ENCODE measurements at regions not wholly inside any gene's neighbourhood (a gene's known extent, or its start where the extent isn't known, plus 50 kb on each side); places are given as distances from the start of the nearest gene placed in this dataset.

DNA sequence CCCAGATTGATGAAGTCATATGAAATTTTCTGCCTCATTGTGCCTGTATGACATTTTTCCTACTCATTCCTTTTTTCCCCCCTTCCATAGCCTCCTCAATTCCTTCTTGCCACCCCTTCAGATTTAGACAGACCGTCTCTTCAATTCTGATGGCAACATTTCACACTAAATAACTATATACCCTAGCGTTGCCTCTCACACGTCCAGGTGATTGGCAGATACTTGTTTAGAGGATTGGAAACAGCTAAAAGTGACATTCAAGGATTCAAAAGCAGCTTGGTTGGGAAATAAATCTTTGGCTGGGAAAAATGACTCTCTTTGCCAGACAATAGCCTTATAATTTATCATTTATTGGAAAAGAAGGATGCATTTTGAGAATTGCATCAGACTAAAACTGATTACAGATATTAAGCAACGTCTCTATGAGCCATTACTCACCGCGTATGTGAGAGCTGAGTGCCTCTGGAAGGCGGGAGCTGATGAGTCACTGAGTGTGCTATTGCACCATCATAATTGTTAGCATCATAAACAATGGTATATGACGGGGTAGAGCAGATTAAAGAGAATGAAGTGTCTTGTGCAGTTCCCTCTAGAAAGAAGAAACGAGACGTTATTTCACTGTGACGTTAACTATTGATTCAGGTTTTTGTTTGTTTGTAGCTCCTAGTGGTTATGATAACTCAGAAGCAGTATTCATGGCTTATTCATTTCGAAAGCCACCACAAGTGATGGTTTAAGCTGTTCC lies 61.1 kb upstream of the FAM216B start:
- H3K9me3 ChIP-seq (replicated peaks; ENCODE audit: control insufficient read depth, low read depth, low read length) = no peaks in the 10 kb centered on the region
- no peaks in the 10 kb centered on the region for H3K36me3 ChIP-seq (ENCODE audit: control insufficient read depth, insufficient read depth, low read length)
- WGBS (ENCODE audit: insufficient coverage) = 67% methylated on average over 4 of the region's 12 CpGs
- no peak overlapping the region for H3K4me3 ChIP-seq (ENCODE audit: low read length)
- no peak overlapping the region for H3K27ac ChIP-seq (ENCODE audit: low read length)
- H3K27me3 ChIP-seq (ENCODE audit: control insufficient read depth, insufficient read depth, low read length) = no peaks in the 10 kb centered on the region
- DNase-seq = peak; percentile 11
- no peaks in the 10 kb centered on the region for H3K4me1 ChIP-seq (ENCODE audit: control insufficient read depth, insufficient read depth, low read length)

GRCh38 chr13:42720858-42721219 lies 60.5 kb upstream of the FAM216B start:
- Histone ChIP-seq H3K36me3 (ENCODE audit: control insufficient read depth, insufficient read depth, low read length) (no peaks in the 10 kb centered on the region), H3K9me3 (replicated peaks; ENCODE audit: control insufficient read depth, low read depth, low read length) (no peaks in the 10 kb centered on the region), H3K4me3 (ENCODE audit: low read length) (no peak overlapping the region), H3K4me1 (ENCODE audit: control insufficient read depth, insufficient read depth, low read length) (no peaks in the 10 kb centered on the region), H3K27me3 (ENCODE audit: control insufficient read depth, insufficient read depth, low read length) (no peaks in the 10 kb centered on the region), H3K27ac (ENCODE audit: low read length) (no peak overlapping the region)
- DNase-seq = no peak
- WGBS (ENCODE audit: insufficient coverage) = no CpG with 5 or more reads among the region's 2 CpGs

- WGBS (ENCODE audit: insufficient coverage) = no CpG with 5 or more reads among the region's 4 CpGs
- peaks cover 6% of the 10 kb centered on the region for H3K9me3 ChIP-seq (replicated peaks; ENCODE audit: control insufficient read depth, low read depth, low read length)
- H3K4me3 ChIP-seq (ENCODE audit: low read length) = no peak overlapping the region
- no peak overlapping the region for H3K27ac ChIP-seq (ENCODE audit: low read length)
- DNase-seq = no peak
- no peaks in the 10 kb centered on the region for H3K4me1 ChIP-seq (ENCODE audit: control insufficient read depth, insufficient read depth, low read length)
- H3K27me3 ChIP-seq (ENCODE audit: control insufficient read depth, insufficient read depth, low read length) = no peaks in the 10 kb centered on the region
- H3K36me3 ChIP-seq (ENCODE audit: control insufficient read depth, insufficient read depth, low read length) = no peaks in the 10 kb centered on the region
Measured at GRCh38 chr13:42722883-42723539, 58.4 kb upstream of the FAM216B start.

DNA sequence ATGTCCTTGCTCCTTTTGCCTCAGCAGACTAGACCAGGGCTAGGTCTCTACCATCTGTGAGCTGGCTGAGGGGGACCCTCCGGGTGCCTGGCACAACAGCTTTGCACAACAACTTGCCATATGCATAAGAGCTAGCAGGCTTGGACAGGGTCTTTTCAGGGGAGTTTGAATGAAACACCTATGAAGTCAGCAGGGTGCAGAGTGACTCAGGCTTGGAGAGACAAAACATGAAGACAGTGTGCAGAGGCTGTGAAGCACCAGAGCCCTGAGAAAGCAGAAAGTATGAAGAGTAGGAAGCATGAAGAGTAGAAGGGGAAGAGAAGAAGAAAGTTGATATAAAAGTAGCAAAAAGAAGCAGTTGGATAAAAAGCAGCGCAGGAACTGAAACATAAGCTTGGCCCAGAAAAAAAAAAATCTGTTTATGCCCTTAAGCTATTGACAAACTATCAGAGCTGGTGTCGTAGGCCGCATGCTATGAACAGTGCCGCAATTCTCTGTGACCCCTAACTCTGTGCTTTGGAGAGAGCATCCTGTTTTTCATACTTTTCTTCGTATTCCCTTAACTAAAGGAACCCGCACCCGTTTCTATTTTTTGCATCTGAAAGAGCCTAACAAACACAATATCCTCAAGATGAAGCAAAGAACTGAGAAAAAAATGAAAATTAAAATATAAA lies 52.7 kb upstream of the FAM216B start:
- Histone ChIP-seq H3K27ac (ENCODE audit: low read length) (no peak overlapping the region), H3K36me3 (ENCODE audit: control insufficient read depth, insufficient read depth, low read length) (no peaks in the 10 kb centered on the region), H3K4me3 (ENCODE audit: low read length) (no peak overlapping the region), H3K27me3 (ENCODE audit: control insufficient read depth, insufficient read depth, low read length) (no peaks in the 10 kb centered on the region), H3K9me3 (replicated peaks; ENCODE audit: control insufficient read depth, low read depth, low read length) (peaks cover 6% of the 10 kb centered on the region), H3K4me1 (ENCODE audit: control insufficient read depth, insufficient read depth, low read length) (no peaks in the 10 kb centered on the region)
- WGBS (ENCODE audit: insufficient coverage) = 90% methylated on average over 2 of the region's 8 CpGs
- no peak for DNase-seq

GRCh38 chr13:42729857-42730402 lies 51.5 kb upstream of the FAM216B start:
- Histone ChIP-seq H3K36me3 (ENCODE audit: control insufficient read depth, insufficient read depth, low read length) (no peaks in the 10 kb centered on the region), H3K27me3 (ENCODE audit: control insufficient read depth, insufficient read depth, low read length) (no peaks in the 10 kb centered on the region), H3K4me1 (ENCODE audit: control insufficient read depth, insufficient read depth, low read length) (no peaks in the 10 kb centered on the region), H3K9me3 (replicated peaks; ENCODE audit: control insufficient read depth, low read depth, low read length) (peaks cover 6% of the 10 kb centered on the region), H3K27ac (ENCODE audit: low read length) (no peak overlapping the region), H3K4me3 (ENCODE audit: low read length) (no peak overlapping the region)
- no CpG with 5 or more reads among the region's 1 CpG for WGBS (ENCODE audit: insufficient coverage)
- DNase-seq = no peak

All from muscle of leg (tissue), 3 donors.